ENCODE measurements at regions not wholly inside any gene's neighbourhood (a gene's known extent, or its start where the extent isn't known, plus 50 kb on each side); places are given as distances from the start of the nearest gene placed in this dataset.
"Not testable (repeated sequence)": the region's sequence is repeated elsewhere in the genome, so short reads cannot be mapped to it uniquely, and the experiment has no call there.

DNA sequence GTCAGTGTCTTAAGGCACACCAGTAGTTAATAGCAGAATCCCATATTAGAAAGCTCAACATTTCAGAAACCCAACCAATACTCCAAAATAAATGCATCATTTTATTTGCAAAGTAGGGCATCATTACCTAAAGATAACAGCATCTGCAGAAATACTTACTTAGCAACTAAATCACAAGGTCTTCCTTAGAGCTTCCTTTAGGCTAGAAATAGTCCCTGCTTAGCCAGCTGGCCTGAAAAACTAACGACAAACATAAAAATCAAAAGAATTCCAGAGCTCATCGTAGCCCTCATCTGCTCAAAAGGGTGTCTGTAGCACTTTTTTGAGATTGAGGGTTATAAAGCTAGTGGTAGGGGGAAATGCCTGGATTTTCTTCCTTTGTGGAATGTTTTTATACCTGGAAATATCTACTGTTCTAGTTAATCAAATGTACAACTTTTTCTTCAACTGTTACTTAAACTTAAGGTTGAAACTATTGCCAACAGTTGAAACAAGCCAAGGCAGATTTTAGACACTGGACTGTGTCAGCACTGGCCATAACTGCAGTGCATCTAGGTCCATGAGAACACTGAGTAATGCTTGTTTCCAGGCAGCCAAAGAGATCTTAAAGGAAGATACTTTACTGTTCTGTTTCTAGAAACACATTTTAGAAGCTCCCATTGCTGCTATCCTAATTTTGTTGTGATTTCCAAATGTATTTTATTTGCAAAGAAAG lies 129.4 kb upstream of the RASA1 start:
- DNase-seq (no peak), ATAC-seq (replicated peaks) (no peak)
- Mint-ChIP-seq H3K4me3 (no peak overlapping the region), H3K4me1 (ENCODE audit: low read depth in 2 of 2) (peaks cover 0 to 3% of the 10 kb centered on the region in 2 donors), H3K9me3 (no peaks in the 10 kb centered on the region), H3K27me3 (no peaks in the 10 kb centered on the region), H3K36me3 (ENCODE audit: insufficient read depth) (no peaks in the 10 kb centered on the region), H3K27ac (no peak overlapping the region)

DNA sequence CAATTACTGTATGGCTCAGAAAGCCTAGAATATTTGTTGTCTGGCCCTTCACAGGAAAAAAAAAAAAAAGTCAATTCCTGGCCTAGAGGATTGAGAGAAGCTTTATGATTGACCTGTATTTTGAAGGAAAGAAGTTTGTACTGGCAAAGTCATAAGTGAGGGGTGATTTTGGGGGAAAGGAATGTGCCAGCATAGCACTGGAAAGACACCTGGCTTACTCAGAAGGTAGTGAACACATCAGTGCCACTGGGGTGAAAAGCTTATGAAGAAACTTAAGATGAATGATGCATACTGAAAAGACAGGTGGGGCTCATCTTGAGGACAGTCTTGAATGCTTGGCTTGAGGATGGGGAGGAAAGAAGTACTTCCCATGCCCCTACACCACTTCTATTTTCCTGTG lies 127.9 kb upstream of the RASA1 start:
- no peaks in the 10 kb centered on the region for H3K27me3 Mint-ChIP-seq
- no peaks in the 10 kb centered on the region for H3K36me3 Mint-ChIP-seq (ENCODE audit: insufficient read depth)
- no peaks in the 10 kb centered on the region for H3K9me3 Mint-ChIP-seq
- ATAC-seq (replicated peaks) (no peak), DNase-seq (no peak)
- H3K4me1 Mint-ChIP-seq (ENCODE audit: low read depth in 2 of 2) = peaks cover 0 to 3% of the 10 kb centered on the region in 2 donors
- H3K27ac Mint-ChIP-seq = peak overlapping the region in 1 of 2 donors; percentile 50
- no peak overlapping the region for H3K4me3 Mint-ChIP-seq

DNA sequence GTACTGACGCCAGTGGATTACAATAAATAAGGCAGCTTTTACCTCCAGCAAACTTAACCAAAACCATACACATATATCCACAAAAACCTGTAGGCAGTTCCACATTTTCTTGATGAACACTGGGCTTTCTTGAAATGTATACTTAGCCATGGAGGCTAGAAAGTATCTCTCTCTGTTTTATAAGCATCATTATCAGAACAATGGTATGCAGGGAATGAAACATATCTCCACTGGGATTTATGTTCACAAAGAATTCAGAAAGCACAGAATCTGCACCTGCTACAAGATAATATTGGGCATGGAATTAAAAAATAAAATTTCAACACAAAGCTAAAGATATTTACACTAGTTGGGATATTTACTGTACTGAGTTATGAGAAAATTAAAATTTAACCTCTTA lies 126.1 kb upstream of the RASA1 start:
- no peak for DNase-seq
- H3K9me3 Mint-ChIP-seq = no peaks in the 10 kb centered on the region
- no peaks in the 10 kb centered on the region for H3K36me3 Mint-ChIP-seq (ENCODE audit: insufficient read depth)

DNA sequence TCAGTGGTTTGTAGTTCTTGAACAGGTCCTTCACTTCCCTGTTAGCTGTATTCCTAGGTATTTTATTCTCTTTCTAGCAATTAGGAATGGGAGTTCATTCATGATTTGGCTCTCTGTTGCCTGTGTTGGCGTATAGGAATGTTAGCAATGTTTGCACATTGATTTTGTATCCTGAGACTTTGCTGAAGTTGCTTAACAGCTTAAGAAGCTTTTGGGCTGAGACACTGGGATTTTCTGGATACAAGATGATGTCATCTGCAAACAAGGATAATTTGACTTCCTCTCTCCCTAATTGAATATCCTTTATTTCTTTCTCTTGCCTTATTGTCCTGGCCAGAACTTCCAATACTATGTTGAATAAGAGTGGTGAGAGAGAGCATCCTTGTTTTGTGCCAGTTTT lies 121.8 kb upstream of the RASA1 start:
- H3K27me3 Mint-ChIP-seq; H3K9me3 Mint-ChIP-seq; H3K4me1 Mint-ChIP-seq (ENCODE audit: low read depth in 2 of 2); H3K27ac Mint-ChIP-seq; ATAC-seq (replicated peaks); H3K36me3 Mint-ChIP-seq (ENCODE audit: insufficient read depth); DNase-seq; H3K4me3 Mint-ChIP-seq: not testable (repeated sequence)

More for the DNA sequence above, 126.1 kb upstream of the RASA1 start:
- Mint-ChIP-seq H3K4me1 (ENCODE audit: low read depth in 2 of 2) (peaks cover 0 to 3% of the 10 kb centered on the region in 2 donors), H3K27ac (no peak overlapping the region), H3K27me3 (no peaks in the 10 kb centered on the region), H3K4me3 (no peak overlapping the region)
- no peak for ATAC-seq (replicated peaks)

DNA sequence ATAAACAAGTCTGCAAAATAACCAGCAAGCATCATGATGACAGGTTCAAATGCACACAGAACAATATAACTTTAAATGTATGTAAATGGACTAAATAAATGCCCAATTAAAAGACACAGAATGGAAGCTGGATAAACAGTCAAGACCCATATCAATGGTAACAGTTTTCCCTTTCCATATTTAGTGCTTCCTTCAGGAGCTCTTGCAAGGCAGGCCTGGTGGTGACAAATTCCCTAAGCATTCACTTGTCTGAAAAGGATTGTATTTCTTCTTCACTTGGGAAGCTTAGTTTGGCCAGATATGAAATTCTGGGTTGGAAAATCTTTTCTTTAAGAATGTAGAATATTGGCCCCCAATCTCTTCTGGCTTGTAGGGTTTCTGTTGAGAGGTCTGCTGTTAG lies 120.2 kb upstream of the RASA1 start:
- ATAC-seq (replicated peaks) (no peak), DNase-seq (no peak)
- Mint-ChIP-seq H3K4me1 (ENCODE audit: low read depth in 2 of 2) (no peaks in the 10 kb centered on the region), H3K4me3 (no peak overlapping the region), H3K27ac (peak overlapping the region in 1 of 2 donors; percentile 51), H3K9me3 (no peaks in the 10 kb centered on the region), H3K36me3 (ENCODE audit: insufficient read depth) (no peaks in the 10 kb centered on the region), H3K27me3 (no peaks in the 10 kb centered on the region)

DNA sequence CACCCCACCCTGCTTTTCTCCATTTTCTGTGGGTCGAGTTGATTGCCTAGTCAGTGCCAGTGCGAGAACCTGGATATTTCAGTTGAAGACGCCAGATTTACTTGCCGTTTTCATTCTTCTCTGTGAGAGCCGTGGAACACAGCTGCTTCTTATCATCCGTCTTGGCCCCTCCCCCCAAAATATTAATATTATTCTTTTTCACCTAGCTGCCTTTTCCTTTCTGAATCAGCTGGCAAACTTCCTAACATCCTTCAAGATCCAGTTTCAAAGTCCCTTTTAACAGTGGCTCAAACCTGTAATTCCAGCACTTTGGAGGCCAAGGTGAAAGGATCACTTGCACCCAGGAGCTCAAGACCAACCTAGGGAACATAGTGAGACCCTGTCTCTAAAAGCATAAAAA lies 117.1 kb upstream of the RASA1 start:
- Mint-ChIP-seq H3K9me3 (no peaks in the 10 kb centered on the region), H3K27ac (no peak overlapping the region), H3K27me3 (no peaks in the 10 kb centered on the region), H3K36me3 (ENCODE audit: insufficient read depth) (no peaks in the 10 kb centered on the region), H3K4me1 (ENCODE audit: low read depth in 2 of 2) (no peaks in the 10 kb centered on the region), H3K4me3 (no peak overlapping the region)
- ATAC-seq (replicated peaks) (no peak), DNase-seq (no peak)

DNA sequence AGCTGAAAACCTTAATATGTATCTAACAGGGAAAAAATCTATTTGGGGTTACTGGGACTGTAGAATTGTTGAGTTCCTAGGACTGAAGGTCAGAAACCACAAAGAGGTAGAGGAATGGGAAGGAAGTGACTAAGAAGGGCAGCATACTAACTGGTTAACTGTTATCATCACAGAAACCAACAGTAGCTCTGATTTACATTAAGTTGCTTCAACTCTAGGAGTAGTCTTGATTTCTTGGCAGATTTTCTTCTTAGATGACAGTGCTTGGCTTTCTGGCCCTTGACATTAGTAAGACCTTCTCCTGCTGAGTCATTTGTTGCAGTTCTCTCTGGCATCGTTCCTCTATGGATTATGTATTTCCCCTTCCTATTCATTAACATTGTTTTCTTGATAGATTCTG lies 116.1 kb upstream of the RASA1 start:
- Mint-ChIP-seq H3K4me1 (ENCODE audit: low read depth in 2 of 2) (no peaks in the 10 kb centered on the region), H3K9me3 (no peaks in the 10 kb centered on the region), H3K36me3 (ENCODE audit: insufficient read depth) (no peaks in the 10 kb centered on the region), H3K27ac (no peak overlapping the region), H3K4me3 (no peak overlapping the region), H3K27me3 (no peaks in the 10 kb centered on the region)
- no peak for DNase-seq
- ATAC-seq (replicated peaks) = no peak

DNA sequence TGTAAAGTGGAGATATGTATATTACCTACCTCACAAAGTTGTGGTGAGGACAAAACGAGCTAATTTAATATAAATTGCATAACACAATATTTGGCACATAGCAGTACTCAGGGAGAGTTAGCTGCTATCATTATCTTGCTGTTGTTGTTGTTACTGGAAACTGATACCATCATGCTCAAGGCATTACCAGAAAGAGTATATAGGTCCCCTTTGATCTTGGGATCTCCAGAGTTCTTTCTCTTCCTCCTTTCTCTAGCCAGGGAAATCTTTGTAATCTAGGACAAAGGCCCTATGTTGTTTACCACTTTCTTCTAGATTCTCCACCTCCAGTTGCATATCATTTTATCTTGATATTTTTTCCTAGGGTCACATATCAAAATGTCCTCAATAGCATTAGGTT lies 114.8 kb upstream of the RASA1 start:
- H3K27ac Mint-ChIP-seq = no peak overlapping the region
- no peaks in the 10 kb centered on the region for H3K36me3 Mint-ChIP-seq (ENCODE audit: insufficient read depth)
- no peaks in the 10 kb centered on the region for H3K27me3 Mint-ChIP-seq
- DNase-seq (no peak), ATAC-seq (replicated peaks) (no peak)
- H3K9me3 Mint-ChIP-seq = no peaks in the 10 kb centered on the region
- H3K4me1 Mint-ChIP-seq (ENCODE audit: low read depth in 2 of 2) = no peaks in the 10 kb centered on the region
- H3K4me3 Mint-ChIP-seq = no peak overlapping the region

DNA sequence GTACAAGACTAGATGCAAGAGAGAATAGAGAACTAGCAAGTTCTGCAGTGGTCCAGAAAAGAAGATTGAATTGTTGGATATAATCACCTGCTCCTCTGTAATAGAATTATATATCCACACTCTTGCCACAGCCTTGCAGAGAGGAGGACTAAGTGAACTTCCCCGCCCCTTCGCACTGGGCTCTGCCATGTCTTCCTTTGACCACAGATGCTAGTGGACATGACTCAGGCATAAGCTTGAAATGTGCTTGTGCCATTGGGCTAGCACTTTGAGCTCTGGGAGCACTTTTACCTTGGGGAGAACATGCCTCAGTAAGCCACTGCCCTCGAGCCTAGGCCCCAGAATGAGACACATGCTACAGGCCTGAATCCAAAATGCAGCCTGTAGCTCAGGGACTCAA lies 113.5 kb upstream of the RASA1 start:
- ATAC-seq (replicated peaks) (no peak), DNase-seq (no peak)
- no peak overlapping the region for H3K4me3 Mint-ChIP-seq
- no peaks in the 10 kb centered on the region for H3K36me3 Mint-ChIP-seq (ENCODE audit: insufficient read depth)
- no peaks in the 10 kb centered on the region for H3K9me3 Mint-ChIP-seq
- no peak overlapping the region for H3K27ac Mint-ChIP-seq
- H3K27me3 Mint-ChIP-seq = no peaks in the 10 kb centered on the region
- no peaks in the 10 kb centered on the region for H3K4me1 Mint-ChIP-seq (ENCODE audit: low read depth in 2 of 2)

DNA sequence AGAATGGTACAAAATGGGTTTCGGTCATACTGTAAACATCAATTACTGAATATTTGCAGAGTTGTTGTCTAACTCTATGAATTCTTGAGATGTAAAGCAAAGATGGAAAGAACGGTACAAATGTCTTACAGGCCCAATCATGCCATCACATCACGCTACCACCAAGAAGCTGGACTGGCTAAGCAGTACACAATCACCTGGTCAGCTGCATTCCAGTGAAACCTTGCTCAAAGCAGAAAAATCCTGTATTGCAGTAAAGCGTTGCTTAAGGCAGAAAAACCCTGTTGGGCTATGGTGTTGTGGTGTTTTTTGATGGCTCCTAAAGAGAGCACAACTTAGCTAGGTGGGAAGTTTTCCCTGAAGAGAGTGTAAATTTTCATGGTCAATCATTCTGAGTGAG lies 112.6 kb upstream of the RASA1 start:
- Mint-ChIP-seq H3K9me3 (no peaks in the 10 kb centered on the region), H3K27ac (no peak overlapping the region), H3K4me1 (ENCODE audit: low read depth in 2 of 2) (no peaks in the 10 kb centered on the region), H3K27me3 (no peaks in the 10 kb centered on the region), H3K36me3 (ENCODE audit: insufficient read depth) (no peaks in the 10 kb centered on the region), H3K4me3 (no peak overlapping the region)
- no peak for ATAC-seq (replicated peaks)
- no peak for DNase-seq

DNA sequence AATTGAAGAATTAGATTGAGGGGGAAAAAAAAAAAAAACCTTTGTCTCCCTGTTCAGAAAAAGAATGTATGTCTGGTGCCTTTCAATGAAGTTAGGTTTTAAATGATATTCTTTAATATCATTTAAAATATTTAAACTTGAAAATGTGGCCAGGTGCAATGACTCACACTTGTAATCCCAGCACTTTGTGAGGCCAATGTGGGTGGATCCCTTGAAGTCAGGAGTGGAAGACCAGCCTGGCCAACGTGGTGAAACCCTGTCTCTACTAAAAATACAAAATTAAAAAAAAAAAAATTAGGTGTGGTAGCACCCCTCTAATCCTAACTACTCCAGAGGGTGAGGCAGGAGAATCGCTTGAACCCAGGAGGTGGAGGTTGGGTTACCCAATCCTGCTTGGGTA lies 111.1 kb upstream of the RASA1 start:
- H3K4me1 Mint-ChIP-seq (ENCODE audit: low read depth in 2 of 2) = no peaks in the 10 kb centered on the region
- H3K9me3 Mint-ChIP-seq = no peaks in the 10 kb centered on the region
- H3K27ac Mint-ChIP-seq = no peak overlapping the region
- DNase-seq (no peak), ATAC-seq (replicated peaks) (no peak)
- H3K27me3 Mint-ChIP-seq = no peaks in the 10 kb centered on the region
- H3K4me3 Mint-ChIP-seq = no peak overlapping the region
- H3K36me3 Mint-ChIP-seq (ENCODE audit: insufficient read depth) = no peaks in the 10 kb centered on the region

DNA sequence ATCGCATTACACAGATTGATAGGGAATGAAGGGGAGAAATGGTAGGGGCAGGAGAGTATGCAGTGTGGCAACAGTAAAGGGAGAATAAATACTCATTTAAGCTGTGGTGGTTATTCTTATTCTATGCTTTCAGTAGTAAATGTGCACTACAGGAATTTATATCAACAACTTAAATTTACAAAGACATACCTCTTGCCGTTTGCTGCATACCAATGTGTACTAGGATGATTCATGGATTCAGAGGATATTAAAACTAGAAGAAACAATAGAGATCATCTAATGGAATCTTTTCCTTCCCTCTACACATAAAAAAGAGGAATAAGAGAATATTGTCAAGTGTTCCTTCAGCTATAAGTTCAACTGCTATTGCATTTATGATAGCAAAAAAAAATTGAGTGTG lies 103.3 kb upstream of the RASA1 start:
- ATAC-seq (replicated peaks) (no peak), DNase-seq (no peak)
- H3K4me1 Mint-ChIP-seq (ENCODE audit: low read depth in 2 of 2) = no peaks in the 10 kb centered on the region
- H3K27ac Mint-ChIP-seq = no peak overlapping the region
- H3K4me3 Mint-ChIP-seq = no peak overlapping the region
- H3K27me3 Mint-ChIP-seq = no peaks in the 10 kb centered on the region
- H3K9me3 Mint-ChIP-seq = no peaks in the 10 kb centered on the region
- H3K36me3 Mint-ChIP-seq (ENCODE audit: insufficient read depth) = no peaks in the 10 kb centered on the region

DNA sequence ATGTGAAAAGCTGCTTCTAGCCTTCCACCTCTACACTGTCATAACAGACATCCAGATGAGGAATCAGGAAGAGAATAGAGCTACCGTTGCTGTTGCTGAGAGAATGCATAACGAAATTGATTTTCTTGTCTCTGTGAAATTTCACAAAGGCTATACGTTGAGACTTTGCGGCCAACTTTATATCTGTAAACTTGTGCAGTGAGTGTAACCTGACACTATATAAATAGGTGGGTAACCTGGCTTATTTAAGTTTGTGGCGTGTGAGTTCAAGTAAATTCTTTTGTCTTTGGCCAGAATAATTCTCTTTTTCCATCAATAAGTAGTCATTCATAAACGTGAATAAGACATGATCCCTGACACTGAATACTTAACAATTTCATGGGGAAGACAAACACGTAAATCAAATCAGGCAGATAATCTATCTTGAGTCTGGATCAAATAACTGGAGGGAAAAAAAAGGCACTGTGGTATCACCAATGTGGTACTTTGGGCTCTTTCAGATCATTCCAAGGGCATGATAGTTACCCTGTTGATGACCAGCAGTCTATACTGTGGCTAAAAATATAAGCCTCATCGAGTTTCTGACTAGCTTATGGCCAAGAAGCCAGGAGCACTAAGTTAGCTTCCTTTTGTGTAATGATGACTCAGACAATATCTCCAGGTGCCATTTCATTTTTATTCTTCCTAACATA lies 98.2 kb upstream of the RASA1 start:
- Mint-ChIP-seq H3K9me3 (no peaks in the 10 kb centered on the region), H3K36me3 (ENCODE audit: insufficient read depth) (no peaks in the 10 kb centered on the region), H3K27ac (no peak overlapping the region), H3K4me1 (ENCODE audit: low read depth in 2 of 2) (peaks cover 0 to 3% of the 10 kb centered on the region in 2 donors), H3K4me3 (no peak overlapping the region), H3K27me3 (no peaks in the 10 kb centered on the region)
- DNase-seq (no peak), ATAC-seq (replicated peaks) (no peak)

DNA sequence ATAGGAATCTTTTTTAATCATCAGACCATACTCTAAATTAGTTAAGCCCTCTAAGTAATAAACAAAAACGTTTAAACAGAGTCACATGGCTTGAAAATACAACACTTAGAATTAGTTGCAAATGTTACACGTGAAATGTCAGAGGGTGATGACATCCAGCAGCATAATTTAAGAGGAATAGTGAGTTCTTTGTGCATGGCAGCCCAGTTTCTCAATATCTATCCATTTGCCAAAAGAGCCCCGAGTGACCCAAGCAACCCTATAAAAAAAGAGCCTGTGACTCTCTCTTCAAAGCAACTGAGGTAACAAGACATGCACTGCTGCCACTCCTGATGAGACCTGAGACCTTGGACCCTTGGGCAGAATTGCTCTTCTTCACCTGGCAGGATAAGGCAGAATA lies 96.9 kb upstream of the RASA1 start:
- ATAC-seq (replicated peaks) (no peak), DNase-seq (no peak)
- peaks cover 0 to 3% of the 10 kb centered on the region in 2 donors for H3K4me1 Mint-ChIP-seq (ENCODE audit: low read depth in 2 of 2)
- no peak overlapping the region for H3K4me3 Mint-ChIP-seq
- no peak overlapping the region for H3K27ac Mint-ChIP-seq
- H3K36me3 Mint-ChIP-seq (ENCODE audit: insufficient read depth) = no peaks in the 10 kb centered on the region
- no peaks in the 10 kb centered on the region for H3K9me3 Mint-ChIP-seq
- H3K27me3 Mint-ChIP-seq = no peaks in the 10 kb centered on the region
